ENCODE measurements at regions not wholly inside any gene's neighbourhood (a gene's known extent, or its start where the extent isn't known, plus 50 kb on each side); places are given as distances from the start of the nearest gene placed in this dataset.
A peak's percentile ranks its signal among the peaks of the same experiment; 100 is the strongest.
"Not testable (repeated sequence)": the region's sequence is repeated elsewhere in the genome, so short reads cannot be mapped to it uniquely, and the experiment has no call there.

DNA sequence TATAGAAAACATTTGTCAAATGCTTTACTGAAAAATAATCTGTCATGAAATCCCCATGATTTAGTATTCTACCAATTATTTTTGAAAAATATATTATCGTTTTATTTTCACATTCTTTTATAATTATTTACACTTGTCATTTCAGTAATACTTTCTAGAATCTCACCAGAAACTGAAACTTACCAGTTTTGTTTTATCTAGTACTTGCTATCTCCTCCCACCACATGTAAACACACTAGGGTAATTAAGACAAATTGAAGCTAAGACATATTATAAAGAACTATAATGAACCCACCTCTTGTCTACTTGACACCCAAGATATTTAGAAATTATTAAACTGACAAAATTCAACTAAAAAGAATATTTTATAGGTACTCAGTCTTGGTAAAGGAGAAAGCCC lies 51.5 kb upstream of the GRM3 start:
- ATAC-seq (no peak), DNase-seq (ENCODE audit: low spot score) (no peak)

DNA sequence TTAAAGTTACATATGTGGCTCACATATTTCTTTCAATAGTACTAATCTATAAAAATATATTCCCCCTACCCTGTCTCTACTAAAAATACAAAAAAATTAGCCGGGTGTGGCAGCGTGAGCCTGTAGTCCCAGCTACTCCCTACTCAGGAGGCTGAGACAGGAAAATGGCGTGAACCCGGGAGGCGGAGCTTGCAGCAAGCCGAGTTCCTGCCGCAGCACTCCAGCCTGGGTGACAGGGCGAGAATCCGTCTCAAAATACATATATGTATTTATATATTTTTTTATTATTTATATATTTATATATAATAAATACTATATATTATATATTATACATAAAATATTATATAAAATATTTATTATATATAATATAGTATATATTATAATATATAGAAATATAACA lies 69.7 kb upstream of the GRM3 start:
- ATAC-seq (no peak), DNase-seq (ENCODE audit: low spot score) (no peak)

DNA sequence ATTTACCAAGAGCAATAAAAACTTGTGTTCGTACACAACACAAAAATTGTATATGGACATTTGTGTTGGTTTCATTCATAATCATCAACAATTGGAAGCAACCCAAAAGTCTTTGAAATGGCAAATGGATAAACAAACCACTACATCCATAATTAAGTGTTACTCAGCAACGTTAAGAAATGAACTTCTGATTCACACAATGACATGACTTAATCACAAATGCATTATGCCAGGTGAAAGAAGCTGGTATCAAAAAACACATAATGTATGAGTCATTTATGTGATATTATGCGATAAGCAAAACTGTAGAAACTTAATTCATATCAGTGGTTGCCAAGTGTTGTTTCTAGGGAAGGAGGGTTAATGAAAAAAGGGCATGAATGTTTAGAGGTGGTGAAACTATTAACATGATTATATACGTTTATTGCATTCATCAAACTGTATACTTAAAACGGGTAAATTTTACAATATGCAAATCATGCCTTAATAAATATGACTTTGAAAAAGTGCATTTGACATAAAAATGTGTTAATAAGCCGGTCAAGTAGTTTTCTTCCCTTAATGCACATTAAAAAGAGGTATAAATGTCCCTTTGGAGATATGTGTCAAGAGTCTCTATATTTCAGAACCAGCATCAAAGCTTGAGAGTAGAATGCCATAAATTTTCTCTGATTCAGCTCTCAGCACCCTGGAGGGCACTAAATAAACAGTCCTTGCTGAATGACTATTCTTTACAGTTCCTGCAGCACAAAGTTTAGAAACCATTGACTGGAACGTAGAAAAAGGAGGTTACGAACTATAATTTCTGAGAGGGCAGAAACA lies 84.8 kb upstream of the GRM3 start:
- DNase-seq (ENCODE audit: low spot score): no peak
- no peak for ATAC-seq

DNA sequence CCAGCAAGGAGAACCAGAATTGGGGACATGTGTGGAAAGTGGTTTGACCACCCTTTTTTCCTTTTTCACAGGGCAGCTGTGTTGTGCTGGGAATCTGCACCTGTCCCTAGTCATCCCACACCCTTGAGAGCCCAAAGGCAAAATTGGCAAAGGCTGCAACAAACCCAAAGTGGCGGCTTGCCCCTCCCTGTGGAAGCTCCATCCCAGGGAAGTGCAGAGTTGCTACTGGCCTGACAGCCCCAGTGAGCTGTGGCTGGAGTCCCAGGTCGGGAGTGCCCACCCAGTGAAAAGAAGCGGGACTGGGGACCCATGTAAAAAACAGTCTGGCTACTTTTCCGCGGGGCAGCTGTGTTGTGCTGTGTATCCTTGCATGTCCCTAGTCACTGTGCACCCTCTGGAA lies 109.1 kb upstream of the GRM3 start:
- DNase-seq (ENCODE audit: low spot score) (no peak), ATAC-seq (no peak)

- DNase-seq (ENCODE audit: low spot score): no peak
- no peak for ATAC-seq
These were observed 139.5 kb upstream of the GRM3 start for GRCh38 chr7:86504229-86504628.

DNA sequence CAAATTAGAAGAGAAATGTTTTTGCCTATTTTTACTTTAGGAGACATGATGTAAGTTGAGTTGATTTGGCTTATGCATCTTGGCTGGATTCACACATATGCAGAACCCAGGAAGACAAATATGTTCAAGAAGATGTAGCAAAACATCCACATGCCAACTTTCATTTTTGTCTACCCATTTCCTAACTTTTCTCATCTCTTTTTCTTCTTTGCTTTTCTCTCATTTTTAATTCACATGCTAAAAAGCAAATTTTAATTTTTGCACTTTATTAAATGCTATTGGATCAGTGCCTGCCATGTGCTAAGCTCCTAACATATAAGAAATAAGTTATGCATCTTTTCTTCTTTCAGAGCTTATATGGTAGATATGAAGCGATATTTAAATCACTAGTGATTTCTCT lies 143.7 kb upstream of the GRM3 start:
- DNase-seq (ENCODE audit: low spot score) (no peak), ATAC-seq (no peak)

DNA sequence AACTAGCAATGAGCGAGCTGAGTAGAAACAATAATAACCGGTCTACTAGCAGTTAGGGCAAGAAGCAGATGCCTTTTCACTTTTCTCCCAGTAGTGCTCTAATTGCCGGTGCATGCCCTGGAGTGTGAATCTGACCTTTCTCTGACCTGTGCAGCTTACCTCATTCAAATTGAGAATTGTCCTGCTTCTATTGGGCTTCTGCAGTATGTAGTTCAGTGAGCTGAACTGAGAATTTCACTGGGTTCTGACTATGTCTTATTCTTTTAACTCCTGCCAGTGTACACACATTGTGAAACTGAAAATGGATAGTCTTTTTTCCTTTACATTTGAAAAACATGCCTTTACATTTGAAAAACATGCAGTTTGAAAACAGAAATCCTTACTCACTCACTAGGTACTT lies 157.9 kb upstream of the GRM3 start:
- ATAC-seq: no peak
- DNase-seq (ENCODE audit: low spot score): no peak

GRCh38 chr7:86479144-86479543 lies 164.6 kb upstream of the GRM3 start:
- ATAC-seq (no peak), DNase-seq (ENCODE audit: low spot score) (no peak)

- DNase-seq (ENCODE audit: low spot score) (no peak), ATAC-seq (no peak)
These were observed 166.3 kb upstream of the GRM3 start for GRCh38 chr7:86477343-86477935.

DNA sequence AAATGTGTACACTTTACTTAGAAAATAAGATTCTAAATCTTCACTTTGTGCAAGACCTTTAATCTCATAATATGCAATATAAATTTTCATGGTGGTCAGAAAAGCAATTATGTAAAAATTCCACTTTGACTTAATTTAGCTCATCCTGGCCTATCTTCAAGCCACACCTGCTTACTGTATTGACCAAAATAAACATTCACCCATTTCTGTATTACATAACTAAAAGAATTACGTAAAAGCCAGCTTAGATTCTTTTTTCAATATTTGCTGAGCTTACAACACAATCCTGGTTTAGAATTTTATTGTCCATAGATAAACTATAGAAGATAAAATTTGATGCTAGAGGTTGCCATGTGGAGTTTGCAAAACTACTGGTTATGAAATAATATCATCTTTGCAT lies 172.9 kb upstream of the GRM3 start:
- DNase-seq (ENCODE audit: low spot score) (no peak), ATAC-seq (peak; percentile 67)

GRCh38 chr7:86469680-86470295 lies 173.9 kb upstream of the GRM3 start:
- ATAC-seq (peak; percentile 100), DNase-seq (ENCODE audit: low spot score) (peak; percentile 75)

- DNase-seq (ENCODE audit: low spot score) (no peak), ATAC-seq (no peak)
These were observed 189.0 kb upstream of the GRM3 start for GRCh38 chr7:86454753-86455152.

DNA sequence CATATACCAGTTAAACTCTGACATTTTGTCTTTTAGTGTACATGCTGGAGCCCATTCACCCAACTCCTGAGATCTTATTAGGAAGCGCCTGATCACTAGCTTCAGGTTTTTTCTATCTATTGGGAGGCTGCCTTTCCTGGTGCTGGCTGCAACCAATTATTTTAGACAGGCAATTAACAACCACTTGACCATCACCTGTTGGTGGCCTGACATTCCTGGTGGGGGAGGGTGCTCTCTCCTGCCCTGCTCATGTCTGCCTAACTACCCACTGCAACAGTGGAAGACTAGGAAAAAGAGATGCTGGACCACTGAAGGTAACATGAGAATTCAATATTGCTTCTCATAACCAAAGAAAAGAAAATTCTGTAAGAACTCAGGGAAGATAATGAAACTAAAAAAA lies 190.3 kb upstream of the GRM3 start:
- ATAC-seq: no peak
- no peak for DNase-seq (ENCODE audit: low spot score)

- DNase-seq (ENCODE audit: low spot score) (no peak), ATAC-seq (no peak)
These were observed 194.9 kb upstream of the GRM3 start for GRCh38 chr7:86448856-86449255.

DNA sequence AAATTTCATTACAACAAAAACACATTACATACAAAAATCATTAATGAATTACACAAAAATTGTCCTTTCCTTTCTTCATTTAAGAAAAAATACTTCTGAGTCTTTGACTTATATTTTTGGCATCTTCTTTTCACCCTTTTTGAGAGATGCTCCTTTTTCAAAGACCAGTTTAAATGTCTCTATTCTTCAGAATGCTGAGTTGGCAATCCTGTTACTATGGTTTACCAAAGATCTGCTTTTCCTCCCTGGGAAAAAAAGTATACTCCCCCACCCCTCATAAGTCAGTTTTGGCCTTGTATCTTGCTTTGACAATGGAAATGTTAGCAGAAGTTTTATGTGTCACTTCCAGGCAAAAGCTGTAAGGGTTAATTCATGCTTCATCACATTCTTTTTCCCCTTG lies 198.4 kb upstream of the GRM3 start:
- no peak for DNase-seq (ENCODE audit: low spot score)
- ATAC-seq: no peak

- ATAC-seq: no peak
- no peak for DNase-seq (ENCODE audit: low spot score)
These were observed 199.5 kb upstream of the GRM3 start for GRCh38 chr7:86444245-86444644.

GRCh38 chr7:86440420-86440819 lies 203.3 kb upstream of the GRM3 start:
- not testable (repeated sequence) for ATAC-seq

DNA sequence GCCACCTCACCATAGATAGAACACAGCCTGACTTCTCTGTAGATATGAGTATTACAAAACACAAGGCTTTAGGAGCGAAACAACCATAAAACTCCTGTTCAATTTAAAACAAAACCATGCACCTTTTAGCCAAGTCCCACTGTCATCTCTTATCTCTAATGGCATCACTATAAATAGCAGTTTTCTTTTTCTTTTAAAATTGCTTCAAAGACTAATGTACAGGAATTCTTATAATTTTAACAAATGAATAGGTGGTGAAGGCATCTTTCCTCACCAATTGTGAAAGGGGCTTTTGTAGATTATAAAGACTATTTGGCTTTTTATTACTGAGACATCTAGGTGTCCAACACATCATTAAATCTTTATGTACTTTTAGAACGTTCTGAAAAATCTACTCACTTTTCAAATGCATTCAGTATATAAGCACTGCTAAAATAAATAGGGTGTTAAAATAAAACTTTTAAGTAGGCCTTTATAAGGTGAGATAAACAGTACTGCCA lies 205.7 kb upstream of the GRM3 start:
- DNase-seq (ENCODE audit: low spot score): no peak
- no peak for ATAC-seq

More at GRCh38 chr7:86440420-86440819, 203.3 kb upstream of the GRM3 start:
- not testable (repeated sequence) for DNase-seq (ENCODE audit: low spot score)

- DNase-seq (ENCODE audit: low spot score): no peak
- ATAC-seq: no peak
These were observed 211.9 kb upstream of the GRM3 start for GRCh38 chr7:86431761-86432160.

DNA sequence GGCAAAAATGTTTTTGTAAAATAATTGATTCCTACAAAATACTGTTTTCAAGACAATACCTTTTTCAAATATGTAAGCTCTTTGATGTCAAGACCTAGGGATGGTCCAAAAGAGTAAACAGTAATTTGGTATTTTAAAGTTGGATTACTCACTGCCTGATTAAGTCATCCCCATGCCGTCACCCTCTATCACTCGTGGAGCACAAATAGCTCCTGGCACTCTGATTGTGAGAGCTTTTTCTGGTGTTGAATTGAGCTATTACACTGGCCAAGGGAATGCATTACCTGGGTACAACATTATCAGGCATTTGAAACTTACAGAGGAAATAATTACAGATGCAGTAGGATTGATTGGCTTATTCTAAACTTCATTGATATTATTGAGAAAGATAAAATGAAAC lies 231.9 kb upstream of the GRM3 start:
- ATAC-seq: no peak

DNA sequence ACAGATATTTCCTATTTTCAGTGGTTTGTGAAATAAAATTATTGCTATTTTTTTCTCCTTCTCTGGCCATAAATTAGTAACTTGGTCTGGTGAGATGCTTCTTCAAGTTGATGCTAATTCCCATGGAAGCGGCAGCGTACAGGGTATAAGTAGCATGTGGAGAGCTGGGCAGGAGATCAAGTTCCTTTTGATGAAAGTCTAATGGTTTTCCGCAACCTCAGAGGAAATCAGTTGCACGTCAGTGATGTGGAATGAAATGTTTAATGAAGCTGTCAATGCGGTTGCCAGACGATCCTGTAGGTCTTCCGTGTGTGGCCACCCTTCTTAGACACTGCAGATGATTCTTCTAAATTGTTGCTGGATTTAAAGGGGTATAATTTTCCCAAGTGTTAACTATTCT lies 236.4 kb upstream of the GRM3 start:
- DNase-seq (ENCODE audit: low spot score) (no peak), ATAC-seq (no peak)

More for the DNA sequence above, 231.9 kb upstream of the GRM3 start:
- no peak for DNase-seq (ENCODE audit: low spot score)

- DNase-seq (ENCODE audit: low spot score) (no peak), ATAC-seq (no peak)
These were observed 251.9 kb upstream of the GRM3 start for GRCh38 chr7:86391813-86392212.

Data from left lobe of liver (tissue), 2 donors.